ENCODE measurements at regions not wholly inside any gene's neighbourhood (a gene's known extent, or its start where the extent isn't known, plus 50 kb on each side); places are given as distances from the start of the nearest gene placed in this dataset.
"Not testable (repeated sequence)": the region's sequence is repeated elsewhere in the genome, so short reads cannot be mapped to it uniquely, and the experiment has no call there.

DNA sequence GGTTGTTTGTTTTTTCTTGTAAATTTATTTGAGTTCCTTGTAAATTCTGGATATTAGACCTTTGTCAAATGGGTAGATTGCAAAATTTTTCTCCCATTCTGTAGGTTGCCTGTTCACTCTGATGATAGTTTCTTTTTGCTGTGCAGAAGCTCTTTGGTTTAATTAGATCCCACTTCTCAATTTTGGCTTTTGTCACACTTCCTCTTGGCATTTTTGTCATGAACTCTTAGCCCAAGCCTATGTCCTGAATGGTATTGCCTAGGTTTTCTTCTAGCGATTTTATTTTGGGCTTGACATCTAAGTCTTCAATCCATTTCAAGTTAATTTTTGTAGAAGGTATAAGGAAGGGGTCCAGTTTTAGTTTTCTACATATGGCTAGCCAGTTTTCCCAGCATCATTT lies 82.8 kb upstream of the PHACTR1 start:
- not testable (repeated sequence) for DNase-seq

- no peak for DNase-seq
These were observed 81.2 kb upstream of the PHACTR1 start for GRCh38 chr6:12635375-12635774.

- DNase-seq = no peak
These were observed 80.8 kb upstream of the PHACTR1 start for GRCh38 chr6:12635813-12636212.

DNA sequence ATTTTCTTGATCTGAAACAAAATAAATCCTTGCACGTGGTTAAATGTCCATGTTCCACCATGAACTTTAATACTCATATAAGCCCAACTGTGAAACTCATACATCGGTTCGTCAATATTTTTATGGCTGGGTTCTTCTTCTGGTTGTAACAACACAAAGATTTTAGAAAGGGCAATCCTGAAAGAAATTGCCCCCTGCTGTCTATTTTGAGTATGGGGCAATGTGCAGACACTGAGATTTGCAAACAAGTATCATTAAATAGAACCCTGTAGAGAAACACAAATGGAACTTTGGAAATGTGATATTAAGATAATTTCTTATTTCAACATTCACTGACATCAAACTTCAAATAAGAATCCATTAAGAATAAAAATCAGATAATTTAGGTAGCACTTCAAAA lies 80.2 kb upstream of the PHACTR1 start:
- DNase-seq = no peak

GRCh38 chr6:12637960-12638641 lies 78.5 kb upstream of the PHACTR1 start:
- DNase-seq = peak in 1 of 2 experiments; percentile 34

GRCh38 chr6:12640438-12640837 lies 76.1 kb upstream of the PHACTR1 start:
- no peak for DNase-seq

GRCh38 chr6:12641785-12642184 lies 74.8 kb upstream of the PHACTR1 start:
- not testable (repeated sequence) for DNase-seq

DNA sequence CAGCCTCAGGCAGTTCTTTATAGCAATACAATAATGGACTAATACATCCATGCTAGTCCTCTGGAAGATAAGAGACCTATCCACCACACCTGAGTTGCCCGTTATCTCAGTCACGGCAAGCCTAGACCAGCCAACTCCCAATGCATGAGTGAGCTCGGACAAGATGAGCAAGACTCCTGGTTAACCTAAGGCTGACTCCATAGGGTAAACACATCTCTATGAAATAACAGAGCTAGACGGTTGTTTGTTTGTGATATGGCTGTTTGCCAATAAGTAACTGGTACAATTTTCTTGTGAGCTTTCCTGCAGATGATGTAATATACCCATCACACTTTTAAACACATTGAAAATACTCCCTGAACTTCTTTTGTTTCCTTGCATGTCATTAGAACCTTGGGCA lies 70.6 kb upstream of the PHACTR1 start:
- no peak for DNase-seq

DNA sequence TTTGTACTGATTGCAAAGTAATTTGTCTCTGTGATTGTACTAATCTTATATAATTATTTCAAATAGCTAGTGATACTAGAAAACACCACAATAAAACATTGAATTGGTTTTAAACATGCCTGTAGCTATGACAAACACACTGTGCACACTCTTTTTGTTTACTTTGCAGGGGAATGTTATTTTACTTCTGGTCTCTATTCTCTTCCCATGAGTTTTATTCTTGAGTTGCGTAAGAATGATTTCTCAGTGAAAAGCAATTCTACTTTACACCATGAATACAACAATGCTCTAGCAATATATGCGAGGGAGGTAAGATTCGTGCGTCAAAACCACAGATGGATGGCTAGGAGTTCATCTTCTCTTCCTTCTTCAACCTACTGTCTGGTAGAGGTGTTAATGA lies 68.4 kb upstream of the PHACTR1 start:
- DNase-seq = no peak

DNA sequence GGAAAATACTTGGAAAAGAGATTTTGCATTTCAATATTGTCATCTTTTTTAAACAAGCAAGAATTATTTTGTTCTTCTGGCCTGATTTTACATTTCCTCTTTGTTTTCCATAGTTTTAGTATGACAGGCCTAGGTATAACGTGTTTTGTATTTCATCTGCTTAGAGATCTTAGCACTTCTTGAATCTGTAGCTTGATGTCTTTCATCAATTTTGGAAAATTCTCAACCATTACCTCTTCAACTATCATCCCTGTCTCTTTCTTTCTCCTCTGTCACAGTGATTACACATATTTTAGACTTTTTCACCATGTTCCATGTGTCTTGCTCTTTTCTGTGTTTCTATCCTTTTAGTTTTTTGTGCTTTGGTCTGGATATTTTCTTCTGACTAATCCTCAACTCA lies 67.2 kb upstream of the PHACTR1 start:
- no peak for DNase-seq

- no peak for DNase-seq
These were observed 63.1 kb upstream of the PHACTR1 start for GRCh38 chr6:12653486-12653885.

- DNase-seq = no peak
These were observed 62.5 kb upstream of the PHACTR1 start for GRCh38 chr6:12654107-12654506.

GRCh38 chr6:12654514-12654913 lies 62.1 kb upstream of the PHACTR1 start:
- no peak for DNase-seq

GRCh38 chr6:12656906-12657305 lies 59.7 kb upstream of the PHACTR1 start:
- DNase-seq = no peak

DNA sequence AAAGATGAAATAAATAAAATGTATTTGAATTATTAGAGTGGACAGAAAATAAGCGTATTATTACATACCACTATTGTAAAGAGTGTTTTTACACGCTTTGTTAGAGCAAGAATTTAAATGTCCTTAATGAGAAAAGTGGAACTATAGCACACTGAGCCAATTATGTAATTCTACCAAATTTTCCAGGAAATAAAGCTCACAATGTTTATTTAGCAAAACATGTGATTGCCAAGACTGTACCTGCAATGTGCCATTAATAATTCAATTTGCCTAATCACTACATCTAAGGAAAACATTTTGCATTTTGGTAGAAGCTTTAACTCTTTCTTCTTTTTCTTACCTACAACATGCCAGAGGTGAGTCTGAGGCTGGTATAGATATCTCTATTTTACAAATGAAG lies 58.7 kb upstream of the PHACTR1 start:
- DNase-seq = no peak

DNA sequence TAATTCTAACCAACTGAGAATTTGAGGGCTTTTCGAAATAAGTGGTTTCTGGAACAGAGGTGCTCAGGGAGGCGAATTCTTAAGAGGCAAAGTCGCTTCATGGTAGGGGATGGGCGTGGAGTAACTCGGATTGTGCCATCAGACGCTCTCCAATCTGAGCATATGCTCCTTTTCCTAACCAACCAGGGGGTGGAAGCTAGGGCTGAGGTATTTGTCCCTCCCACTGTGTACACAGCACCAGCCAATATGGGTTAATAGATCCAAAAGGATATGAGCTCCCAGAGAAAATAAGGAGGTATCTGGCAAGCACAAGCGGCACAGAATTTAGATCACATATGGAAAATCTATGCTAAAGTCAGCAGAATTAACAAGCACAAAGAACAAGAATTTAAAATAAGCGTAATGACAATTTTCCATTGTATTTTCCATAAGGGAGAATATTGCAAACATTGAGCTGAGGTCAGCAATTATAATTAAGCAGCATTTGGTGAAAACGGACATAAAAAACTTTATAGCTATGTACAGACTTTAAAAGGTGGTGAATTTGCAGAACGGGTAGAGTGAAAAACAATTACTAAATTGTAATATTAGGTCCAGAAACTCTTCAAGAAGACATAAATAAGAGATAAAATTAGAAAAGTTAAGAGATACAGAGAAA lies 55.0 kb upstream of the PHACTR1 start:
- DNase-seq = no peak
